Pons (tissue), 1 donor: ENCODE measurements at regions not wholly inside any gene's neighbourhood (a gene's known extent, or its start where the extent isn't known, plus 50 kb on each side); places are given as distances from the start of the nearest gene placed in this dataset.
"Not testable (repeated sequence)": the region's sequence is repeated elsewhere in the genome, so short reads cannot be mapped to it uniquely, and the experiment has no call there.

Experiments used
- DNase-seq: peaks from one replicate; pipeline ENCODE4 v3.0.0-alpha.2; 2016; ENCODE audit warnings: low spot score

DNA sequence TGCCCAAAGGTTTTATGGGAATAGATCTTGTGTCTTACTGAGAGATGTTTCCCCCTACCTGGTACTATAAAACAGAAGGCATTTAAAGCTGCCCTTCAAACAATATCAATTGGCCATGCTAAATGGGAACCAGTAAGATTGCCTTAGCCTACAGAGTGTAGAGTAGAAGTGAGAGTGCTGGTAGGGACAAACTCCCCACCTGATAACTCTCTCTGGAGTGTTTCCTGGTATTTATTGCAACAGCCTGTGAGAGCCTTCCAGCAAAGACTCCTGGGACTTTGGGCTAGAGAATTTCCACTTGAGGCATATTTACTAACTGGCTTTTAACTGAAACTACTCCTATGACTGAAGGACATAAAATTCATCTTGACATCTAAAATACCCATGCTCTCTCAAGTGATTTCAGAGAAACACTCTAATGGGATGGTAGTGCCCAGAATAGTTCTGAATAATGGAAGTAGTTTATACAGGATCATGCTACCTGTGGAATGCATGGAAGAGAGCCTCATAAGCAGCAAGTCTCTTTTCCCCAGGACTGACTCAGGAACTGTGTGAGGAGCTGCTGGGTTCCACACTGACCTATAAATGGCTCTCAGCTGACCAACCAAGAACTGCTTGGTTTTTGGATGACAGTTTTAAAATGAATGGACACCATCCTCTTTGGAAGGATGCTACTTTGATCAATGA, 132.7 kb upstream of the SLITRK5 start:
- no peak for DNase-seq

DNA sequence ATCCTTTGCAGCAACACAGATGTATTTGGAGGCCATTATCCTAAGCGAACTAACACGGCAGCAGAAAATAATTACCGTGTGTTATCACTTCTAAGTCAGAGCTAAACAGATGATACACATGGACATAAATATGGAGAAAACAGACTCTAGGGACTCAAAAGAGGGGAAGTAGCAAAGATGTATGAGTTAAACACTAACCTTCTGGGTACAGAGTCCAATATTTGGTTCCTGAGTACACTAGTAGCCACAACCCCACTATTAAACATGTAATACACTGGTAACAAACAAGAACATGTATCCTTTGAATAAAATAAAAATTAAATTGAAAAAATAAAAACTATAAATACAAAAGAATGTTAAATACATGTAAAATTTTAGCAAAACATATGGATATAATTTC, 118.0 kb upstream of the SLITRK5 start:
- no peak for DNase-seq

DNA sequence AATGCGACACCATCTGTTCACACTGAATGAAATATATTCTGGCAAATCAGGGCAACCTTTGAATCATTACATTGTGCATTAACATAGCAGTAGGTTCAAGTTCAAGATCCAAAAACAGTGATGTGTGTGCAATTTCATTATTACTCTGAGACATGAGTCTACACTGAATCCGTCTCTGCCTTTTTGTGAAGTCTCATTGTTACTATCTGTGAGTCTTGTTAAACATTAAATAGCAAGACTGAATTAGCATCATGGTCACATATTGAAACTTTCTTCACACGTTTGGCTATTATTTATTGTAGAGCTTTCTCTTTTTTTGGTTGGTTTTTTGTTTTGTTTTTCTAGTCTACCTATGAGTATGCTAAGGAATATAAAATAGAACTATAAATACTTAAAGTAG, 117.1 kb upstream of the SLITRK5 start:
- no peak for DNase-seq

DNA sequence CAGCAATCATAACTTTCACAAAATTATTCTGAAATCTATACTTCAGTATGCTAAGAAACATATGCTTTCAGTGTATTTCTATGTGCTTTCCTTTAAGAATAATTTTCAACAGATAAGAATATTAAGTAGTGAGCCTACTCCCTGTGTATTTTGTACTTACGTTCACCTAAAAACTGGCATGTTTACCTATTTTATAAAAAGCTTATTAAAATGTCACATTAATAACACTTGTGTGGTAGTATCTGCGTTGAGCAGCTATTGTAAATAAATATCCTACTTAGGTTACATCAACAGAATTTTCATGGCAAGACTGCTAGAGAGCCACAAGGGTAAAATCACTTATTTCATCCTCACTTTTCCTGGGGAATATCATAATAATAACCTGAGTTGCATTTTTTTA, 113.4 kb upstream of the SLITRK5 start:
- no peak for DNase-seq

DNA sequence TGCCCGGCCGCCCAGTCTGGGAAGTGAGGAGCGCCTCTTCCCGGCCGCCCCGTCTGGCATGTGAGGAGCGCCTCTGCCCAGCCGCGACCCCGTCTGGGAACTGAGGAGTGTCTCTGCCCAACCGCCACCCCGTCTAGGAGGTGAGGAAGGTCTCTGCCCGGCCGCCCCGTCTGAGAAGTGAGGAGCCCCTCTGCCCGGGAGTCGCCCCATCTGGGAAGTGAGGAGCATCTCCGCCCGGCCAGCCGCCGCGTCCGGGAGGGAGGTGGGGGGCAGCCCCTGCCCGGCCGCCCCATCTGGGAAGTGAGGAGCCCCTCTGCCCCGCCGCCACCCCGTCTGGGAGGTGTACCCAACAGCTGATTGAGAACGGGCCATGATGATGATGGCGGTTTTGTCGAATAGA, 109.6 kb upstream of the SLITRK5 start:
- not testable (repeated sequence) for DNase-seq

DNA sequence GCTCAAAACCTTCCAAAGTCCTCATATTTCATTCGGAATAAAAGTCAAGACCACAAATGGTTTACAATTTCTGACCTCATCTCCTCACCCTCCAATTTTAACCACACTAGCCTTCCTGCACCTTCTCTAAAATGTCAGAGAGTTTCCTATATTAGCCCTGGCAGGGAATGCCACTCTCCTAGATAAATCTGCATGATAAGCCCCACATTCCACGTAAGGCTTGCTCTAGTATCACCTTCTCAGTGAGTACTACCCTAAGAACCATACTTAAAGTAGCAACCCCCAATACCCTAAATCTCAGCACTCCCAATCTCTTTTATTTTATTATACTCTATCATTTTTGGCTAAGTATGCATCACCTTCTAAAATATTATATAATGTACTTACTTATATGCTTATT, 100.5 kb upstream of the SLITRK5 start:
- DNase-seq, result no peak

DNA sequence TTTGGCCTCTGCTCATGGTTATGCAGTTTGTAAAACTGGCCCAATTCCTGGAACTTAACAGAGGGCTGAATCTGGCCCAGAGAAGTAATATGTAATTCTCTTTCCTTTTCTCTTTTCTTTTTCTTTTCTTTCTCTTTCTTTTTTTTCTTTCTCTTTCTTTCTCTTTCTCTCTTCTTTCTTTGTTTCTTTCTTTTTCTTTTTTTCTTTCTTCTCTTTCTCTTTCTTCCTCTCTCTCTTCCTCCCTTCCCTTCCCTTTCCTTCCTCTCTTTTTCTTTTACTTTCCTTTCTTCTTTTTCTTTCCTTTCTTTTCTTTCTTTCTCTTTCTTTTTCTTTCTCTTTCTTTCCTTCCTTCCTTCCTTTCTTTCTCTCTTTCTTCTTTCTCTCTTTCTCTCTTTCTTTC, 88.8 kb upstream of the SLITRK5 start:
- DNase-seq, result no peak

DNA sequence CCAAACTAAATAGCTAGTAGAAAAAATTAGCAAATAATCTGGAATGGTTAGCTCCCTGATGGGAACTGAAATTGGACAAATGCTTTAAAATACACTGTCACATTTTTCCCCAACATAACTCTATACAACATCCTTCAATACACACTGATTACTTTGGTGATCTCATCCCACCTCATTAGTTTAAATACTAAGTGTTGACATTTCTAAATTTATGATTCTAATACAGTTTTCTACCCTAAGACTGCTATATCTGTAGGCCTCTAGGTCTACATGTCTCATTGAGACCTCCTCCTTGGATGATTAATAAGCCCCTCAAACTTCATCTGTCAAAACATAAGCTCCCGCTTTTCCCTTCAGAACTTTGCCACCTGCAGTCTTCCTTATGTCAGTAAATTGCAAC, 80.7 kb upstream of the SLITRK5 start:
- no peak for DNase-seq

DNA sequence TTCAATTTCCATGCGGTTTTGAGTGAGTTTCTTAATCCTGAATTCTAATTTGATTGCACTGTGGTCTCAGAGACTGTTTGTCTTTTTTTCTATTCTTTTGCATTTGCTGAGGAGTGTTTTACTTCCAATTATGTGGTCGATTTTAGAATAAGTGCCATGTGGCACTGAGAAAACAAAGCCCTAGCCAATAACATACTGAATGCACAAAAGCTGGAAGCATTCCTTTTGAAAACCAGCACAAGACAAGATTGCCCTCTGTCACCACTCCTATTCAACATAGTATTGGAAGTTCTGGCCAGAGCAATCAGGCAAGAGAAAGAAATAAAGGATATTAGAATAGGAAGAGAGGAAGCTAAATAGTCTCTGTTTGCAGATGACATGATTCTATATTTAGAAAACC, 66.7 kb upstream of the SLITRK5 start:
- DNase-seq, result not testable (repeated sequence)

DNA sequence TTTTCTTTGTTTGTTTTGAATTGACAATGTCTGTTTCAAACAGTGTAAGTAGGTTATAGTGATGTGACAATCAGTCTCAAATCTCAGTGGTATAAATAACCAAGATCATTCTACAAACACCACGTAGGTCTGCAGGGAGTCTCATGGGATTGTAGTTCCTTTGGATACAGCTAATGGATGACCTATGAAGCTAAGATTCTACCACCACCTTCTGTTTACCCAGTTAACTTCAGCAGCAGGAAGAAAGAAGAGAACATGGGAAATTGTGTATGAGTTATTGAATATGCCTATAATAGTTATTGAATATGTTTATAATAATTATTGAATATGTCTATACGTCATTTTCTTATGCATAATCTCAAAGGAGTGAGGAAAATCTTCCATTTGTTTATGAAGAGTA, 63.9 kb upstream of the SLITRK5 start:
- no peak for DNase-seq

DNA sequence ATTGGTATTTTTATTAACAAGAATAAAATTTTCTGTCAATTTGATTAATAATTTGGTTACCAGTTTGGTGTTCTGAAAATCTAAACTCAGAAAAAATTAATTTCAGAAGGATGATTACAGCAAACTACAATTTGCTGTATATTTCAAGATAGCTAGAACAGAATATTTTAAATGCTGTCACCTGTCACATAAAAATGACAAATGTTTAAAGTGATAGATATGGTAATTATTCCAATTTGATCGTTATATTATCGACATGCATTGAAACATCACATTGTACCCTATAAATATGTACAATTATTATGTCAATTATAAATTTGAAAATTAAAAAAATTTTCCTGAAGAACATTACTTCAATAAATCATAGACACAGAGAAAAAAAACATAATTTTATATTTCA, 56.9 kb upstream of the SLITRK5 start:
- no peak for DNase-seq
